ENCODE measurements at regions not wholly inside any gene's neighbourhood (a gene's known extent, or its start where the extent isn't known, plus 50 kb on each side); places are given as distances from the start of the nearest gene placed in this dataset.

- no peak for TF ChIP-seq GATA2 (IDR thresholded peaks at IDR 0.05; ENCODE audit: low read depth, low read length)
- TF ChIP-seq GATA3 (IDR thresholded peaks at IDR 0.05; ENCODE audit: low read depth, low read length) = no peak
These were observed 236.2 kb downstream of the CD83 start for GRCh38 chr6:14353798-14354197.

GRCh38 chr6:14354919-14355572, 237.5 kb downstream of the CD83 start:
- TF ChIP-seq GATA3 (IDR thresholded peaks at IDR 0.05; ENCODE audit: low read depth, low read length) (no peak), GATA2 (IDR thresholded peaks at IDR 0.05; ENCODE audit: low read depth, low read length) (no peak)

- TF ChIP-seq GATA2 (IDR thresholded peaks at IDR 0.05; ENCODE audit: low read depth, low read length) = no peak
- TF ChIP-seq GATA3 (IDR thresholded peaks at IDR 0.05; ENCODE audit: low read depth, low read length) = no peak
These were observed 241.9 kb downstream of the CD83 start for GRCh38 chr6:14359438-14359837.

GRCh38 chr6:14360565-14360964, 243.0 kb downstream of the CD83 start:
- TF ChIP-seq GATA3 (IDR thresholded peaks at IDR 0.05; ENCODE audit: low read depth, low read length) (no peak), GATA2 (IDR thresholded peaks at IDR 0.05; ENCODE audit: low read depth, low read length) (no peak)

- TF ChIP-seq GATA3 (IDR thresholded peaks at IDR 0.05; ENCODE audit: low read depth, low read length) = no peak
- TF ChIP-seq GATA2 (IDR thresholded peaks at IDR 0.05; ENCODE audit: low read depth, low read length) = no peak
These were observed 243.7 kb downstream of the CD83 start for GRCh38 chr6:14361297-14361696.

- TF ChIP-seq GATA3 (IDR thresholded peaks at IDR 0.05; ENCODE audit: low read depth, low read length) = no peak
- no peak for TF ChIP-seq GATA2 (IDR thresholded peaks at IDR 0.05; ENCODE audit: low read depth, low read length)
These were observed 244.5 kb downstream of the CD83 start for GRCh38 chr6:14361956-14362587.

- TF ChIP-seq GATA2 (IDR thresholded peaks at IDR 0.05; ENCODE audit: low read depth, low read length) (no peak), GATA3 (IDR thresholded peaks at IDR 0.05; ENCODE audit: low read depth, low read length) (no peak)
These were observed 246.8 kb downstream of the CD83 start for GRCh38 chr6:14364370-14364769.

GRCh38 chr6:14365393-14365792, 247.8 kb downstream of the CD83 start:
- no peak for TF ChIP-seq GATA3 (IDR thresholded peaks at IDR 0.05; ENCODE audit: low read depth, low read length)

- no peak for TF ChIP-seq GATA2 (IDR thresholded peaks at IDR 0.05; ENCODE audit: low read depth, low read length)
- no peak for TF ChIP-seq GATA3 (IDR thresholded peaks at IDR 0.05; ENCODE audit: low read depth, low read length)
These were observed 248.7 kb downstream of the CD83 start for GRCh38 chr6:14366315-14366714.

- TF ChIP-seq GATA2 (IDR thresholded peaks at IDR 0.05; ENCODE audit: low read depth, low read length) (no peak), GATA3 (IDR thresholded peaks at IDR 0.05; ENCODE audit: low read depth, low read length) (no peak)
These were observed 249.3 kb downstream of the CD83 start for GRCh38 chr6:14366872-14367271.

- TF ChIP-seq GATA3 (IDR thresholded peaks at IDR 0.05; ENCODE audit: low read depth, low read length) (no peak), GATA2 (IDR thresholded peaks at IDR 0.05; ENCODE audit: low read depth, low read length) (no peak)
These were observed 249.7 kb downstream of the CD83 start for GRCh38 chr6:14367296-14367695.

- TF ChIP-seq GATA2 (IDR thresholded peaks at IDR 0.05; ENCODE audit: low read depth, low read length) = no peak
- TF ChIP-seq GATA3 (IDR thresholded peaks at IDR 0.05; ENCODE audit: low read depth, low read length) = no peak
These were observed 252.1 kb downstream of the CD83 start for GRCh38 chr6:14369717-14370116.

- TF ChIP-seq GATA2 (IDR thresholded peaks at IDR 0.05; ENCODE audit: low read depth, low read length) = no peak
- no peak for TF ChIP-seq GATA3 (IDR thresholded peaks at IDR 0.05; ENCODE audit: low read depth, low read length)
These were observed 254.0 kb downstream of the CD83 start for GRCh38 chr6:14371530-14371929.

- TF ChIP-seq GATA2 (IDR thresholded peaks at IDR 0.05; ENCODE audit: low read depth, low read length) (no peak), GATA3 (IDR thresholded peaks at IDR 0.05; ENCODE audit: low read depth, low read length) (no peak)
These were observed 255.3 kb downstream of the CD83 start for GRCh38 chr6:14372734-14373489.
